Mesenchymal stem cell (in vitro differentiated cells and primary cell): ENCODE measurements at regions not wholly inside any gene's neighbourhood (a gene's known extent, or its start where the extent isn't known, plus 50 kb on each side); places are given as distances from the start of the nearest gene placed in this dataset.

Experiments
- DNase-seq: peaks from one replicate; pipeline ENCODE4 v3.0.0-alpha.2; 2013
- H2AFZ ChIP-seq: one replicate; pipeline ENCODE4 v1.6.1; 2013; ENCODE audit warnings: low read depth, mild to moderate bottlenecking, control low read depth, inconsistent platforms, low read length, moderate library complexity
- H2AK5ac ChIP-seq: 2 replicates; pipeline ENCODE4 v1.6.1; 2013; ENCODE audit warnings: low read length, moderate library complexity, mild to moderate bottlenecking, inconsistent platforms; ENCODE audit not compliant: severe bottlenecking
- H2BK120ac ChIP-seq: one replicate; pipeline ENCODE4 v1.6.1; 2013; ENCODE audit warnings: low read depth, mild to moderate bottlenecking, inconsistent platforms, low read length, moderate library complexity
- H2BK12ac ChIP-seq, 2 experiments: one replicate each; pipeline ENCODE4 v1.6.1; 2013; ENCODE audit warnings: inconsistent platforms in 2 of 2, low read length in 2 of 2, mild to moderate bottlenecking in 2 of 2, moderate library complexity in 2 of 2, control low read depth in 1 of 2
- H2BK15ac ChIP-seq: one replicate; pipeline ENCODE4 v1.6.1; 2013; ENCODE audit warnings: mild to moderate bottlenecking, low read depth, inconsistent platforms; ENCODE audit not compliant: poor library complexity, severe bottlenecking
- H2BK5ac ChIP-seq: 2 replicates; pipeline ENCODE4 v1.6.1; 2013; ENCODE audit warnings: low read depth, mild to moderate bottlenecking, low read length, control low read depth, inconsistent platforms; ENCODE audit not compliant: poor library complexity, severe bottlenecking
- H3K14ac ChIP-seq, 2 experiments: one replicate each; pipeline ENCODE4 v1.6.1; 2013; ENCODE audit warnings: inconsistent platforms in 2 of 2, low read length in 2 of 2, control low read depth in 1 of 2, mild to moderate bottlenecking in 1 of 2, moderate library complexity in 1 of 2
- H3K18ac ChIP-seq, 2 experiments: one replicate each; pipeline ENCODE4 v1.6.1; 2013; ENCODE audit warnings: inconsistent platforms in 2 of 2, low read length in 2 of 2, control low read depth in 1 of 2, low read depth in 1 of 2, mild to moderate bottlenecking in 1 of 2
- H3K23ac ChIP-seq, 2 experiments: one replicate each; pipeline ENCODE4 v1.6.1; 2013; ENCODE audit warnings: inconsistent platforms in 2 of 2, low read length in 2 of 2, mild to moderate bottlenecking in 2 of 2, moderate library complexity in 2 of 2, control low read depth in 1 of 2
- H3K27ac ChIP-seq: 2 replicates; pipeline ENCODE4 v1.5.1; 2013; ENCODE audit warnings: mild to moderate bottlenecking, moderate library complexity, low read length, control low read depth, inconsistent platforms; ENCODE audit not compliant: poor library complexity, severe bottlenecking
- H3K27me3 ChIP-seq, 2 experiments: 2 replicates each; pipeline versions ENCODE4 v1.6.1 to v1.7.0; 2013; ENCODE audit warnings: low read length in 2 of 2, mild to moderate bottlenecking in 2 of 2, moderate library complexity in 2 of 2, control low read depth in 1 of 2, inconsistent platforms in 1 of 2; ENCODE audit not compliant: control insufficient read depth in 1 of 2, insufficient read depth in 1 of 2
- H3K36me3 ChIP-seq, 2 experiments: 2 replicates each; pipeline versions ENCODE4 v1.6.1 to v1.7.0; 2013; ENCODE audit warnings: low read length in 2 of 2, control low read depth in 1 of 2, inconsistent platforms in 1 of 2, low read depth in 1 of 2, mild to moderate bottlenecking in 1 of 2; ENCODE audit not compliant: insufficient read depth in 2 of 2, control insufficient read depth in 1 of 2
- H3K4ac ChIP-seq, 2 experiments: one replicate each; pipeline ENCODE4 v1.6.1; 2013; ENCODE audit warnings: inconsistent platforms in 2 of 2, low read length in 2 of 2, mild to moderate bottlenecking in 2 of 2, moderate library complexity in 2 of 2, control low read depth in 1 of 2, low read depth in 1 of 2
- H3K4me1 ChIP-seq: 2 replicates; pipeline ENCODE4 v1.6.1; 2013; ENCODE audit warnings: low read depth, low read length, control low read depth; ENCODE audit not compliant: control insufficient read depth, insufficient read depth
- H3K4me2 ChIP-seq: 2 replicates; pipeline ENCODE4 v1.6.1; 2013; ENCODE audit warnings: low read length, mild to moderate bottlenecking, inconsistent platforms; ENCODE audit not compliant: poor library complexity, severe bottlenecking
- H3K4me3 ChIP-seq, 2 experiments: 2 replicates each; pipeline versions ENCODE4 v1.5.1 to v1.7.0; 2013; ENCODE audit warnings: low read length in 2 of 2, mild to moderate bottlenecking in 2 of 2, control low read depth in 1 of 2, low read depth in 1 of 2; ENCODE audit not compliant: insufficient read depth in 1 of 2
- H3K79me1 ChIP-seq: replicated peaks from 2 replicates; pipeline ENCODE4 v1.6.1; 2013; ENCODE audit warnings: mild to moderate bottlenecking, control low read depth, low read length, inconsistent platforms; ENCODE audit not compliant: poor library complexity, severe bottlenecking
- H3K9ac ChIP-seq: 2 replicates; pipeline ENCODE4 v1.7.0; 2013; ENCODE audit warnings: mild to moderate bottlenecking, low read length, moderate library complexity
- H3K9me3 ChIP-seq: 2 replicates; pipeline ENCODE4 v1.7.0; 2013; ENCODE audit warnings: mild to moderate bottlenecking, low read length; ENCODE audit not compliant: control insufficient read depth
- H4K8ac ChIP-seq: one replicate; pipeline ENCODE4 v1.6.1; 2013; ENCODE audit warnings: inconsistent platforms, mild to moderate bottlenecking, low read length, moderate library complexity
- H4K91ac ChIP-seq: one replicate; pipeline ENCODE4 v1.6.1; 2013; ENCODE audit warnings: mild to moderate bottlenecking, low read length, inconsistent platforms
- WGBS: methylation state at CpG from one replicate; pipeline ENCODE4 v1.1.7; 2013; ENCODE audit warnings: mixed read lengths; 5-methylcytosine and 5-hydroxymethylcytosine counted together

- no peak overlapping the region for H2AFZ ChIP-seq
- no peak overlapping the region for H3K4me2 ChIP-seq
- H2BK15ac ChIP-seq: no peak overlapping the region
- WGBS: 48% methylated on average over 4 of the region's 6 CpGs
- H3K4ac ChIP-seq: no peak overlapping the region
- H3K23ac ChIP-seq: no peak overlapping the region
- no peaks in the 10 kb centered on the region for H3K79me1 ChIP-seq
- H2AK5ac ChIP-seq: no peak overlapping the region
- H4K8ac ChIP-seq: no peak overlapping the region
- no peak overlapping the region for H3K9ac ChIP-seq
- H3K4me1 ChIP-seq: peaks cover 2% of the 10 kb centered on the region
- H3K9me3 ChIP-seq: no peaks in the 10 kb centered on the region
- no peak overlapping the region for H3K4me3 ChIP-seq
- H3K27ac ChIP-seq: no peak overlapping the region
- DNase-seq: no peak
- H4K91ac ChIP-seq: no peak overlapping the region
- H2BK12ac ChIP-seq: no peak overlapping the region
- no peaks in the 10 kb centered on the region for H3K36me3 ChIP-seq
- H2BK120ac ChIP-seq: no peak overlapping the region
- no peaks in the 10 kb centered on the region for H3K27me3 ChIP-seq
- H2BK5ac ChIP-seq: no peak overlapping the region
- H3K18ac ChIP-seq: no peak overlapping the region
- no peak overlapping the region for H3K14ac ChIP-seq
Observed at GRCh38 chr9:8012986-8013385, 213.4 kb upstream of the DMAC1 start.

GRCh38 chr9:8011974-8012373, 212.4 kb upstream of the DMAC1 start:
- Histone ChIP-seq H3K23ac (no peak overlapping the region), H2AFZ (no peak overlapping the region), H3K36me3 (no peaks in the 10 kb centered on the region), H3K79me1 (no peaks in the 10 kb centered on the region), H3K4me3 (no peak overlapping the region), H2BK120ac (no peak overlapping the region), H4K91ac (no peak overlapping the region), H2BK5ac (no peak overlapping the region), H3K18ac (no peak overlapping the region), H3K4me1 (peaks cover 2% of the 10 kb centered on the region), H2BK12ac (no peak overlapping the region), H3K4me2 (no peak overlapping the region), H4K8ac (no peak overlapping the region), H3K14ac (no peak overlapping the region), H2BK15ac (no peak overlapping the region), H3K4ac (no peak overlapping the region), H3K9ac (no peak overlapping the region), H2AK5ac (no peak overlapping the region), H3K9me3 (no peaks in the 10 kb centered on the region), H3K27me3 (no peaks in the 10 kb centered on the region), H3K27ac (no peak overlapping the region)
- 86% methylated on average over 1 of the region's 1 CpG for WGBS
- no peak for DNase-seq

GRCh38 chr9:7996558-7996957, 197.0 kb upstream of the DMAC1 start:
- H4K8ac ChIP-seq: no peak overlapping the region
- H3K4me2 ChIP-seq: no peak overlapping the region
- H3K4me3 ChIP-seq: no peak overlapping the region
- H3K27ac ChIP-seq: no peak overlapping the region
- no peaks in the 10 kb centered on the region for H3K36me3 ChIP-seq
- H4K91ac ChIP-seq: no peak overlapping the region
- H3K27me3 ChIP-seq: no peaks in the 10 kb centered on the region
- no peak overlapping the region for H3K14ac ChIP-seq
- H3K79me1 ChIP-seq: no peaks in the 10 kb centered on the region
- H3K4ac ChIP-seq: no peak overlapping the region
- no peak overlapping the region for H3K9ac ChIP-seq
- no peak for DNase-seq
- H3K23ac ChIP-seq: no peak overlapping the region
- no peak overlapping the region for H2BK5ac ChIP-seq
- no peak overlapping the region for H3K18ac ChIP-seq
- H3K9me3 ChIP-seq: no peaks in the 10 kb centered on the region
- WGBS: 57% methylated on average over 1 of the region's 1 CpG
- no peak overlapping the region for H2AFZ ChIP-seq
- no peak overlapping the region for H2BK12ac ChIP-seq
- no peak overlapping the region for H2AK5ac ChIP-seq
- no peak overlapping the region for H2BK15ac ChIP-seq
- H2BK120ac ChIP-seq: no peak overlapping the region
- no peaks in the 10 kb centered on the region for H3K4me1 ChIP-seq

GRCh38 chr9:7988644-7989280, 189.2 kb upstream of the DMAC1 start:
- no peak overlapping the region for H3K14ac ChIP-seq
- H2BK120ac ChIP-seq: no peak overlapping the region
- H2BK5ac ChIP-seq: no peak overlapping the region
- no peak overlapping the region for H3K4me3 ChIP-seq
- no peaks in the 10 kb centered on the region for H3K4me1 ChIP-seq
- H3K27me3 ChIP-seq: no peaks in the 10 kb centered on the region
- no peak overlapping the region for H4K8ac ChIP-seq
- H3K36me3 ChIP-seq: no peaks in the 10 kb centered on the region
- no peak overlapping the region for H3K27ac ChIP-seq
- no peaks in the 10 kb centered on the region for H3K79me1 ChIP-seq
- H2AK5ac ChIP-seq: no peak overlapping the region
- H2BK15ac ChIP-seq: no peak overlapping the region
- DNase-seq: no peak
- H2AFZ ChIP-seq: no peak overlapping the region
- no peak overlapping the region for H3K23ac ChIP-seq
- no peak overlapping the region for H3K9ac ChIP-seq
- H2BK12ac ChIP-seq: no peak overlapping the region
- no peak overlapping the region for H4K91ac ChIP-seq
- no peak overlapping the region for H3K4ac ChIP-seq
- H3K18ac ChIP-seq: no peak overlapping the region
- no CpG with 5 or more reads among the region's 1 CpG for WGBS
- H3K4me2 ChIP-seq: no peak overlapping the region
- H3K9me3 ChIP-seq: no peaks in the 10 kb centered on the region
